AG10803 (cell line): ENCODE measurements at regions not wholly inside any gene's neighbourhood (a gene's known extent, or its start where the extent isn't known, plus 50 kb on each side); places are given as distances from the start of the nearest gene placed in this dataset.

Source experiments
- DNase-seq: peaks from one replicate; pipeline ENCODE4 v3.0.0; 2010; ENCODE audit warnings: low read depth
- H3K4me3 ChIP-seq: 2 replicates; pipeline ENCODE4 v1.5.1; 2011; ENCODE audit warnings: mild to moderate bottlenecking, low read length, control low read depth
- TF ChIP-seq, protein P1 (sequence below): conservative IDR thresholded peaks from 2 replicates; pipeline ENCODE4 v1.5.1; 2011; ENCODE audit warnings: mild to moderate bottlenecking, low read length, control low read depth, inconsistent platforms

DNA sequence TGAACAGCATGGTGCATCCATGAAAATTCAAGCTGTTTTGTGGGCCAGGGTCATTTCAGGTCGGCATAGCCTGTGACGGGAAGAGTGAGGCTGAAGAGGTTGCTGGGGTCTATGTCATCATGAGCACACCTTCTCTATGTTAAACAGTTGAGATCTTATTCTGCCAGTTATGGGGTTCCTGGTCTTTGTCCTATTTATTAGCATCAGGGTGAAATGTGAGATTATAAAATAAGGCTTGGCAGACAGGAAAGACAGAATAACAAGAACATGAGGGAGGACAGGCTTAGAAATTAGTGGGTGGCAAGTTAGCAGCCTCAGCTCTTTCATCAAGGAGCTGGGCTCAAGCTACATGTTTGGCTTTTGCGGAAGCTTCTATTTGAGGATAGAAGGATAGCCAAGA is 51.7 kb upstream of the CLNK start:
- TF ChIP-seq, protein P1, sequence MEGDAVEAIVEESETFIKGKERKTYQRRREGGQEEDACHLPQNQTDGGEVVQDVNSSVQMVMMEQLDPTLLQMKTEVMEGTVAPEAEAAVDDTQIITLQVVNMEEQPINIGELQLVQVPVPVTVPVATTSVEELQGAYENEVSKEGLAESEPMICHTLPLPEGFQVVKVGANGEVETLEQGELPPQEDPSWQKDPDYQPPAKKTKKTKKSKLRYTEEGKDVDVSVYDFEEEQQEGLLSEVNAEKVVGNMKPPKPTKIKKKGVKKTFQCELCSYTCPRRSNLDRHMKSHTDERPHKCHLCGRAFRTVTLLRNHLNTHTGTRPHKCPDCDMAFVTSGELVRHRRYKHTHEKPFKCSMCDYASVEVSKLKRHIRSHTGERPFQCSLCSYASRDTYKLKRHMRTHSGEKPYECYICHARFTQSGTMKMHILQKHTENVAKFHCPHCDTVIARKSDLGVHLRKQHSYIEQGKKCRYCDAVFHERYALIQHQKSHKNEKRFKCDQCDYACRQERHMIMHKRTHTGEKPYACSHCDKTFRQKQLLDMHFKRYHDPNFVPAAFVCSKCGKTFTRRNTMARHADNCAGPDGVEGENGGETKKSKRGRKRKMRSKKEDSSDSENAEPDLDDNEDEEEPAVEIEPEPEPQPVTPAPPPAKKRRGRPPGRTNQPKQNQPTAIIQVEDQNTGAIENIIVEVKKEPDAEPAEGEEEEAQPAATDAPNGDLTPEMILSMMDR = no peak
- DNase-seq = no peak
- no peak overlapping the region for H3K4me3 ChIP-seq

DNA sequence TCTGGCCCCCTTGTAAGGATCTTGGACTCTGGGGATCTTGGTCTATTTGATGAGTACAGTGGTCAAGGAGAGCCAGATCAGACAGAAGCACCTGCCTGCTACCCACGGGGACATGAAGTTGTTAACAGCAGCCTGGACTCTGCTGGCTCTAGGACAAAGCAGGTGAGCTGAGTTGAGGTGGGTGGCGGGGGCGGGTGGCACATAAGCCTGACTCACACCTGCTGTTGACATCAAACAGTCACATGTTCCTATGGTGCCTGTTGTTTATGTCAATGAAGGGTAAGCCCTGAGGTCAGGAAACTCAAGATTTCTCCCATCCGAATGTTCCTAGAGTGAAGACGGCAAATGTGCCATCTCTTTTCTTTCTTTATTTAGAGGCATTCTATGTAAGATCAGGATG is 50.1 kb upstream of the CLNK start:
- TF ChIP-seq, protein P1 = no peak
- no peak overlapping the region for H3K4me3 ChIP-seq
- no peak for DNase-seq
